Muscle layer of colon (tissue), 2 donors: ENCODE measurements at regions not wholly inside any gene's neighbourhood (a gene's known extent, or its start where the extent isn't known, plus 50 kb on each side); places are given as distances from the start of the nearest gene placed in this dataset.

ENCODE experiments used
- H3K27ac ChIP-seq: one replicate; pipeline ENCODE4 v1.7.0; 2013; ENCODE audit warnings: low read depth, mild to moderate bottlenecking, low read length, moderate library complexity
- H3K27me3 ChIP-seq, 2 donors: one replicate each; pipeline ENCODE4 v1.7.0; 2013; ENCODE audit warnings: low read length in 2 of 2, mild to moderate bottlenecking in 2 of 2; ENCODE audit not compliant: insufficient read depth in 2 of 2, control insufficient read depth in 1 of 2
- H3K36me3 ChIP-seq: one replicate; pipeline ENCODE4 v1.7.0; 2013; ENCODE audit warnings: mild to moderate bottlenecking, low read length; ENCODE audit not compliant: insufficient read depth
- H3K4me1 ChIP-seq: one replicate; pipeline ENCODE4 v1.7.0; 2013; ENCODE audit warnings: mild to moderate bottlenecking, low read length; ENCODE audit not compliant: insufficient read depth
- H3K4me3 ChIP-seq, 2 donors: one replicate each; pipeline ENCODE4 v1.7.0; 2013; ENCODE audit warnings: low read length in 2 of 2, low read depth in 1 of 2, mild to moderate bottlenecking in 1 of 2, moderate library complexity in 1 of 2
- H3K9ac ChIP-seq: one replicate; pipeline ENCODE4 v1.7.0; 2013; ENCODE audit warnings: low read length
- H3K9me3 ChIP-seq: one replicate; pipeline ENCODE4 v1.7.0; 2013; ENCODE audit warnings: mild to moderate bottlenecking, low read length
- donor health status: abdominal sarcoma.
- donor health status: Adenocarcinoma of cecum.

DNA sequence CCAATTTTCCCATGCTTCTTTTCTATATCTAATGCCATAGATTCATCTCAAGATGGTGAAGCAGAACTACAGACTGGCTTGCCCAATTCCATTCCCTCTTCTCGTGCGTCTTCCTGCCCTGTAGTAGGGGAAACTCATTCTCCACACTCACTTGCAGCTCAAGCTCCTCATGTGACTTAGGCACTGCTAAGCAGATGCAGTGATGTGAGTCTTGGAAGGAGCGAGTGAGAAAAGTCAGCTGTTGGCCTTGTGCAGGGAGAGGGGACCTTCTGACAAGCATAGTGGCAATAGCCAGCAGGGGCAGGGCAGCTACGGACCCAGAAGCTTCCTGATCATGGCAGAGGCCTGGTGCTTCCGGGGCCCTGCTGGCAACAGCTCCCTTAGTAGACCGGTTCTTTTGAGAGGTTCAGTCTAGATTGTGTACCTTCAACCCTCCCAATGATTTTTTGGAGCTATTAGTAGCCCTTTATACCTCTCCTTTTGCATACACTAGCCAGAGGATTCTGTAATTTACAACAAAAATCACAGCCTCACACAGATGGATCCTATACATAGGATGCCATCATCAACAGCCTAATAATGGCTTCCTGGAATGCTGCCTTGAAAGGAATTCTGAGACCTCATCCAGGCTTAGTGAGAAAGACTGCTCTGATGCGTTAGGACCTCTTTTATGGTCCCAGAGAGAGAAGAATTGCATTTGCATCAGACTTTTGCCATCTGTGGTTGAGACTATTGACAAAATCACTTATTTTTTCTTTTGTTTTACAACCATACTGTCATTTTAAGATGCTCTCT lies 121.5 kb upstream of the RIPOR2 start:
- no peak overlapping the region for H3K27ac ChIP-seq
- no peak overlapping the region for H3K4me3 ChIP-seq

DNA sequence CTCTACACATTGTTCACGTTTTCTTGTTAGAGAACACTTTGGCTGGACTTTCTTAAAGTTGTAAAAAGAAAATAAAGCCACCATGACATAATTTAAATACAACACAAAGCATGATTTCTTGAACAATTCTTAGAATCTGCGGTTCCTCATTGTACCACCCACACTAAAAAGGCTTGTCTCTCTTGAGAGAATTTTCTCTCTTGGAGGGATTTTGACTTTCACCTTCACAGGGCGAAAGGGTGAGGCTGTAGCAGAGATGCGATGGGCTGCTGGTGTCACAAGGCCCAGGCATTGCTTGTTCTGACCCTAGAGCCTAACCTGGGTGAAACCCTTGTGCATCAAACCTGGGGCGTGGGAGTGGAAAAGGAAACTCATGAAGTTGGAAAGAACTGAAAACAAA lies 122.7 kb upstream of the RIPOR2 start:
- peaks cover 19% of the 10 kb centered on the region for H3K4me1 ChIP-seq
- H3K4me3 ChIP-seq, result no peak overlapping the region
- no peaks in the 10 kb centered on the region for H3K9me3 ChIP-seq
- H3K27ac ChIP-seq, result no peak overlapping the region
- H3K27me3 ChIP-seq, result no peaks in the 10 kb centered on the region
- no peak overlapping the region for H3K9ac ChIP-seq
- no peaks in the 10 kb centered on the region for H3K36me3 ChIP-seq

More for the DNA sequence above, 121.5 kb upstream of the RIPOR2 start:
- H3K9ac ChIP-seq, result no peak overlapping the region
- H3K36me3 ChIP-seq, result no peaks in the 10 kb centered on the region
- H3K9me3 ChIP-seq, result no peaks in the 10 kb centered on the region
- H3K4me1 ChIP-seq, result peaks cover 22% of the 10 kb centered on the region
- H3K27me3 ChIP-seq, result no peaks in the 10 kb centered on the region

GRCh38 chr6:25058941-25059340 lies 123.2 kb upstream of the RIPOR2 start:
- H3K9me3 ChIP-seq, result no peaks in the 10 kb centered on the region
- H3K36me3 ChIP-seq, result no peaks in the 10 kb centered on the region
- no peak overlapping the region for H3K27ac ChIP-seq
- H3K4me3 ChIP-seq, result no peak overlapping the region
- no peak overlapping the region for H3K9ac ChIP-seq
- H3K4me1 ChIP-seq, result peaks cover 14% of the 10 kb centered on the region
- no peaks in the 10 kb centered on the region for H3K27me3 ChIP-seq

- Histone ChIP-seq H3K27me3 (no peaks in the 10 kb centered on the region), H3K27ac (no peak overlapping the region), H3K36me3 (no peaks in the 10 kb centered on the region), H3K9me3 (no peaks in the 10 kb centered on the region), H3K9ac (no peak overlapping the region), H3K4me3 (no peak overlapping the region), H3K4me1 (peaks cover 4% of the 10 kb centered on the region)
Measured at GRCh38 chr6:25060522-25060921, 124.8 kb upstream of the RIPOR2 start.

GRCh38 chr6:25061289-25061936 lies 125.7 kb upstream of the RIPOR2 start:
- H3K9ac ChIP-seq, result no peak overlapping the region
- H3K27me3 ChIP-seq, result no peaks in the 10 kb centered on the region
- H3K9me3 ChIP-seq, result no peaks in the 10 kb centered on the region
- no peak overlapping the region for H3K4me3 ChIP-seq
- peaks cover 4% of the 10 kb centered on the region for H3K4me1 ChIP-seq
- H3K36me3 ChIP-seq, result no peaks in the 10 kb centered on the region
- no peak overlapping the region for H3K27ac ChIP-seq

DNA sequence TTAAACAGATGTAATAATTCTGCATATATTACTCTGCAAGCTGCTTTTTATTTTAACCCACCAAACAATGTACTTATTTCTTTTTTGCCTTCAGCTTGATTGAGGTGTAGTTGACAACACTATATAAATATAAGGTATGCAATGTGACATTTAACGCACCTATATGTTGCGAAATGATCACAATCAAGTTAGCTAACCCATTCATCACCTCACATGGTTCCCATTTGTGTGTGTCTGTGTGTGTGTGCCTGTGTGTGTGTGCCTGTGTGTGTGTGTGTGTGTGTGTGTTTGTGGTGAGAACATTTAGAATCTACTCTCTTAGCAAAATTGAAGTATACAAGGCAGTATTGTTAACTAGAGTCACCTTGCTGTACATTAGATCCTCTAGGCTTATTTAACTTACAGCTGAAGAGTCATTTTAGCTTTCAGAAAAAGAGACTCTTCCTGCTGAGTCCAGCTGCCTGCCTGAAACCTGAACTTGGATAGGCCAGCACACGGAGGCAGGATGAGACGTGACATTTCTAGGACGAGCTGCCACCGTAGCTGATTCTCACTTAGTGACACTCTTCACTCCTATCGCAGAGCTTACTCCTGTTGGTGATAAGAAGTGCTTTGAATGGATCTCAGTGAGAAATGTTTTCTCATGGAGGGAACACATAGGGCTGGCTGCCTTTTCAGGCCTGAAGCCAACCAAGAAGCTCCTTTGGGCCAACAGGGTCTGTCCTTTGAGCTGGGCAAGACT lies 126.5 kb upstream of the RIPOR2 start:
- no peak overlapping the region for H3K4me3 ChIP-seq

DNA sequence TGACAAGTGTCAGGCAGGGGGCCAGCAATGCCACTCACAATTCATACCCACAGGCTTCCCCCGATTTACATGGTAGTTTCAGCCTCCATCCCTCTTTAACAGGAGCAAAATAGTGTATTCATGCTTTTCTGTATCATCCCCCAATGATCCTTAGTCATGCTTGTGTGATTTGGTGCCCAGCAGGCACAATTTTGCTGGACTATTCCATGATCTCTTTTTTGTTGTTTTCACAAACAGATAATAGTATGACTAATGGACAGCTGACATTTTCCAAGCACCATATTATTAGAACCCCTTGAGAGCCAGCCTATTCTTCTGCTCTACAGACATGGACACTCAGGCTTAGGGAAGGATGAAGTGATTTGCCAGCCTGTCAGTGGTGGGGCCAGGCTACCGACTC lies 128.2 kb upstream of the RIPOR2 start:
- no peak overlapping the region for H3K9ac ChIP-seq
- H3K4me3 ChIP-seq, result no peak overlapping the region
- H3K4me1 ChIP-seq, result no peaks in the 10 kb centered on the region
- H3K9me3 ChIP-seq, result no peaks in the 10 kb centered on the region
- H3K27me3 ChIP-seq, result no peaks in the 10 kb centered on the region
- H3K27ac ChIP-seq, result no peak overlapping the region
- no peaks in the 10 kb centered on the region for H3K36me3 ChIP-seq

More for the DNA sequence above, 126.5 kb upstream of the RIPOR2 start:
- Histone ChIP-seq H3K9ac (no peak overlapping the region), H3K9me3 (no peaks in the 10 kb centered on the region), H3K4me1 (peaks cover 4% of the 10 kb centered on the region), H3K27ac (no peak overlapping the region), H3K27me3 (no peaks in the 10 kb centered on the region), H3K36me3 (no peaks in the 10 kb centered on the region)

DNA sequence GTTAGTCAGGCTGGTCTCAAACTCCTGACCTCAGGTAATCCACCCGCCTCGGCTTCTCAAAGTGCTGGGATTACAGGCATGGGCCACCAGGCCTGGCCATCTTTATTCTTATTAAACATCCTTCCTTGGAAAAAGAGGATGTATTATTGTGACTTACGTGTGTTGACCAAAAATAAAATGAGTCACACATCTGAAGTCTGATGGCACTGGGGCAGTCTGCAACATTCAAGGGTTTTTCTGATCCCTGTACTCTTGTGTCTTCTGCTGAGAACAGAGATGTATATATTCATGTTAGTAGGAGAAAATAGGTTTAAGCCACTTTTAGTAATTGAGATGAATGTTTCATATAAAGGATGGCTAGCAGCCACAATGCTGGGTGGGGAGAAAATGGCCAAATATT lies 129.9 kb upstream of the RIPOR2 start:
- no peaks in the 10 kb centered on the region for H3K9me3 ChIP-seq
- no peak overlapping the region for H3K27ac ChIP-seq
- H3K36me3 ChIP-seq, result no peaks in the 10 kb centered on the region
- H3K9ac ChIP-seq, result no peak overlapping the region
- no peak overlapping the region for H3K4me3 ChIP-seq
- H3K4me1 ChIP-seq, result no peaks in the 10 kb centered on the region
- H3K27me3 ChIP-seq, result no peaks in the 10 kb centered on the region

DNA sequence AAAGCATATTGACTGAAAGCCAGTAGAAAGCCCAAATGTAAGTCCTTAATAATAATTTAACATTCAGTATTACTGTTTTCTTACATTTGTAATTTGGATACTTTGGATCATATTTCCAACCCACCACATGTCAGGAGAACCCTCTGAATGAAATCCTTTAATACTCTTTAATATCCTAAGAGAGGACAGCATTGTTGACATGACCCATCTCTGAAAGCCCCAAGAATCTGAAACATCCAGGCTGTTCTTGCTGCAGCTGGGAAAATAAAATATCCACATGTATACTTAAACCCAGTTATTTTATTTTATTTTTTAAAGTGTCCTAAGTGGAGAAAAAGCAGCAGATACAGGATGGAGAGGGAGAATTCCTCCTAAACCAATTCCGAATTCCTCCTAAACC lies 130.8 kb upstream of the RIPOR2 start:
- Histone ChIP-seq H3K4me3 (no peak overlapping the region), H3K9ac (no peak overlapping the region), H3K4me1 (no peaks in the 10 kb centered on the region), H3K27me3 (no peaks in the 10 kb centered on the region), H3K27ac (no peak overlapping the region), H3K36me3 (no peaks in the 10 kb centered on the region), H3K9me3 (no peaks in the 10 kb centered on the region)

DNA sequence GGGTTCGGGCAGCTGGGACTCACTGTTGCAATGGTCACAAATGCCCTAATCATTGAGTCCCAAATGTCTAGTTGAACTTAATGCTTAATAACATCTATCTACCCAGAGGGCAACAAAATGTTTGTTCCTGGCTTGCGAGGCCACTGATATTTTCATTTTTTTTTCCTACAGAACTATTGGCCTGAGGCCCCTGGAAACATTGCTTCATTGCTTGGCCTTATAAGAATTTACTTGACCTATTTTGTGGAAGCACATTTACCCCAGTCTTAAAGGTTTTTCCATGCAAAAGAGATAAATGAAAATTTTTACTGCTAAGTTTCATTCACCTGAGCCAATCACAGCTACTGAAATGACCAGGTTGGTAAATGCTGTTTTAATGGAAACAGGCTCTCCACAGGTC lies 133.1 kb upstream of the RIPOR2 start:
- no peaks in the 10 kb centered on the region for H3K9me3 ChIP-seq

DNA sequence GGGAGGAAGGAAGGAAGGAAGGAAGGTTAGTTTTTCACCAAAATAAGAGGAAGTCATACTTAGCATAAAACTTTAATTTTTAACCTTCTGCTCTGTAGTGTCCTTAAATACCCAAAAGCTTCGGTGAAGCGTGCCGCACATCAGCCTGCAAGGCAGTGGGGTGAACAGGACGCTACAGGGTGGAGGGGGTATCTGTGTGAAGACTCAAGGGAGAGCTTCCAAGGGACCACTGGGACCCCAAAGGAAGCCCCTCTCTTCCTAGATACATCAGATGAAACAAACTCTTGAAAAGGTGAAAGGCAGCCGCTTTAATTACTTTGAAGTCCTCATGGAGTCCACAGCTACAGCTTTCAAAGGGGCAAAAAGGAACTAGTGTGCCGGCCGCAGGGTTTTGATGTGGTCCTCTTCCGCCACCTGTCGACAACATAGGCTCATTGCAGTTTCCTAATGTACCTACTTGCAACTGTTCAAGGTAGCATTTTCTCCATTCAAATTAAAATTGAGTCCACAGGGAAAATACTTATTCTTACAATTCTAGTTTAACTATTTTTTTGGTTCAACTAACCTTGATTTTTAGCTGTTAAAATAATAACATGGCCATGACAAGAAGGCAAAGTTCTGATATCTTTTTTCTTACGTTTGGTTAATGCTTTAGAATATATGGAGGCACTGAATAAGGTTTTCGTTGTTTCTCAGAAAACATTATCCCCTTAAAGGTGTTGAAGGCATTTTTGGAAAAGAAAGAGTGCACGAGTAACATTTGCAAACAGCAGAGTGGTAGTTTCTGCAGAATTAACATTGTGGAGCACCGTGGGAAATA lies 135.0 kb upstream of the RIPOR2 start:
- Histone ChIP-seq H3K36me3 (no peaks in the 10 kb centered on the region), H3K9ac (no peak overlapping the region), H3K4me3 (no peak overlapping the region), H3K4me1 (no peaks in the 10 kb centered on the region), H3K27me3 (no peaks in the 10 kb centered on the region), H3K27ac (no peak overlapping the region), H3K9me3 (no peaks in the 10 kb centered on the region)

More for the DNA sequence above, 133.1 kb upstream of the RIPOR2 start:
- H3K27ac ChIP-seq, result no peak overlapping the region
- no peaks in the 10 kb centered on the region for H3K4me1 ChIP-seq
- no peaks in the 10 kb centered on the region for H3K36me3 ChIP-seq
- no peak overlapping the region for H3K9ac ChIP-seq
- H3K27me3 ChIP-seq, result no peaks in the 10 kb centered on the region
- H3K4me3 ChIP-seq, result no peak overlapping the region
